HG03103 (cell line): ENCODE measurements at regions not wholly inside any gene's neighbourhood (a gene's known extent, or its start where the extent isn't known, plus 50 kb on each side); places are given as distances from the start of the nearest gene placed in this dataset.

Source experiments
- ATAC-seq: cut with Tn5 transposase; IDR thresholded peaks from one replicate; pipeline ENCODE4 v1.9.1; 2021; ENCODE audit warnings: low read depth; ENCODE audit not compliant: unreplicated experiment

DNA sequence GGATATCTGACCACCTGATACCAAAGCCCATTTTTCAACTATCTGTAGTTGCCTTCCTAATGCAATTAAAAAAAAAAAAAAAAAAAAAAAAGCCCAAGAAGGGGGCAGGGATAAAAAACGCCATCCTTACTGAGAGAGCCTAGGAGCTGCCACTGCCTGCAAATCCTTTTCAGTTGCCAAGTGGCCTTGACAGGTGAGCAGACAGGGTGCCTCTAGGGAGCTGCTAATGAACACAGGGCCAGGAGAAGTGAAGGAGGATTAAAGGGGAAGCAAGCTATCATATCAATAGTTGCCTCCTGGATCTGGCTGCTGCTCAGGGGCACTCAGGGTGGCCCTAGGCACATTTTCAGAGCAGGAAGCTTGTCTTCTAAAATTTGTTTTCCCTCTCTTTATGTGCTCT is 547.4 kb downstream of the TLE1 start:
- no peak for ATAC-seq

GRCh38 chr9:81137976-81138568 is 551.3 kb downstream of the TLE1 start:
- no peak for ATAC-seq

- ATAC-seq: no peak
Measured at GRCh38 chr9:81132796-81133195, 556.6 kb downstream of the TLE1 start.

DNA sequence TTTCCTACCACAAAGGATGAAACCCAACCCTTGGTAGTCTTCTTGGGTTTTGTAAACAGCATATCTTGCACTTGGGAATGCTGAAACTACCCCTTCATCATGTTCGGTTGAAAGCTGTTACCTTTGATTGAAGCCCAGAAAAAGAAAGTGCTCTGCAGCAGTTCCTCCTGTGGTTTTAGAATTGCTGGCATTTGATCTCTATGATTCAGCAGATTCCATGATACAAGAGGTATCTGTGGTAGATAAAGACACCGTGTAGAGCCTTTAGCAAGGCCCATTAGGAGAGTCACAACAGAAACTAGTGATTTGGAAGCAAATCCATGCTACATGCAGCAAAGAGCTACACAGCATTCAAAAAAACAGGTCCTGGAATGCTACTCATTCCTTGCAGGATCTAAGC is 557.0 kb downstream of the TLE1 start:
- ATAC-seq: no peak

GRCh38 chr9:81128701-81129100 is 560.6 kb downstream of the TLE1 start:
- no peak for ATAC-seq

- ATAC-seq: no peak
Measured at GRCh38 chr9:81125446-81126092, 563.8 kb downstream of the TLE1 start.

DNA sequence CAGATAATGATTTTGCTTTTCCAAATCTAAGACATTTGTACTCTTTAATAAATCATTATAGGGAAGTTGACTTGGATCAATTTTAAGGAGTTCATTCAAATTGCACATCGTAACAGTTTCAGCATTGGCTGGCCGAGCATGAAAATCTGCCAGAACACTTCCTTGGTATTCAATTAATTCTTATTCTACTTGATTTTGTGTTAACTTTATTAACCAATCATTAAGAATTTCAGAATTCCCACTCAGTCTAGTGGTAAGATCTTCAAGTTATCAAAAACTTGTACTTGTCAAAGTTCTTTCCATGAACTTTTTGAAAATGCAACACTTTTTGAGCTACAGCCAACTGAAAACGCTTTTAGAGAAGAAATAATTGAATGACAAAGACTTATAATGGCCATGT is 565.8 kb downstream of the TLE1 start:
- ATAC-seq: no peak

DNA sequence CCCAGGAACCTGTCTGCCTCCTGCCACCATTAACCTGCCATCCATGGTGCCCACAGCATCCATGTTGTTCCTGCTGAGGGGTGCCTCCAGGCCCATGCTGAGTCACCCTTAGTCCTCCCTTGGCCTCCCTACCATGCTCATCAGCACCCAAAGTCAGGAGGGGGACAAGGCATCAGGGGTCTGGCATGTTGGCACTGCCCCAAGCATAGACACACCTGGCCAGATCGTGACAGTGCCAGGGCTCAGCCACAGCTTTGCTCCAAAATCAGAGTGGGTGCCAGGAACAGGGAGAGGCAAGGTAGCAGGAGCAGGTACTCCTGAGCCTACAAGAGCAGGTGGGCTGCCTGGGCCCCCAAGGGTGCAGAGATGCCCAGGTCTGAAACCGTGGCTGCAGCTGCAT is 566.6 kb downstream of the TLE1 start:
- ATAC-seq: no peak

DNA sequence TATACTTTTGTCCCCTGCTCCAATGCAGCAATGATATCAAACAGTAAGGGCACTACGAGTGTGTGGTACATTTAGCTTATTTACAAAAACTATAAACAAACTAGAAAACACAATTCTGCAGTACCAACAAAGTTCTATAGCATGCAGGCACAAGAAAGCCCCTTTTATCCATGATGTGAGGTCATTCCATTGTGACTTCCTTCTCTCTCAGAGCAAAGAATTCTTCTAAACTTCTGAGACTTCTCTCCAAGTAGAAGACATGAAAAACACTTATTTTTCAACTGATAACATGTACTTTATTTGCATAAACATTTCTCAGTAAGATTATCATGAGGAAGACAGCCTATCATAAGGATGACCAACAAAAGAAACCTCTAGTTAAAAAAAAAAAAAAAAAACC is 569.8 kb downstream of the TLE1 start:
- no peak for ATAC-seq

DNA sequence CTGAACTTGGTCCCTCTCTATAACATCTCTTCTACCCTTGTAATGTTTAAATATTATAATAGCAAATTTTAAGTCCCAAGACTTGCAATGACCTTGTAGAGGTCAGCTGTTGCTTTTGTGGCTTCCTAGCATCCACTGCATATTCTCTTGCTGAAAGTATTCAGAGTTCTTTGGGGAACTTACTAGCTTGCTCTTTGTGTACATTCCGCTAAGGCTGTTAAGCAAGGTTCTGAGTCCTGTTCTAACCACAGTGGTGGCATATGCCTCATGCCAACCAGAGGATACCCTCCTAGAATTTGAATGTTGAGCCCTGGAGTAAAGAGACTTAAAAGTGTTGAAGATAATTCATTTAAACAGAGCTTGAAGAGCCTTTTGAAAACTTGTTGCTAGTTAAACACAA is 570.9 kb downstream of the TLE1 start:
- no peak for ATAC-seq

DNA sequence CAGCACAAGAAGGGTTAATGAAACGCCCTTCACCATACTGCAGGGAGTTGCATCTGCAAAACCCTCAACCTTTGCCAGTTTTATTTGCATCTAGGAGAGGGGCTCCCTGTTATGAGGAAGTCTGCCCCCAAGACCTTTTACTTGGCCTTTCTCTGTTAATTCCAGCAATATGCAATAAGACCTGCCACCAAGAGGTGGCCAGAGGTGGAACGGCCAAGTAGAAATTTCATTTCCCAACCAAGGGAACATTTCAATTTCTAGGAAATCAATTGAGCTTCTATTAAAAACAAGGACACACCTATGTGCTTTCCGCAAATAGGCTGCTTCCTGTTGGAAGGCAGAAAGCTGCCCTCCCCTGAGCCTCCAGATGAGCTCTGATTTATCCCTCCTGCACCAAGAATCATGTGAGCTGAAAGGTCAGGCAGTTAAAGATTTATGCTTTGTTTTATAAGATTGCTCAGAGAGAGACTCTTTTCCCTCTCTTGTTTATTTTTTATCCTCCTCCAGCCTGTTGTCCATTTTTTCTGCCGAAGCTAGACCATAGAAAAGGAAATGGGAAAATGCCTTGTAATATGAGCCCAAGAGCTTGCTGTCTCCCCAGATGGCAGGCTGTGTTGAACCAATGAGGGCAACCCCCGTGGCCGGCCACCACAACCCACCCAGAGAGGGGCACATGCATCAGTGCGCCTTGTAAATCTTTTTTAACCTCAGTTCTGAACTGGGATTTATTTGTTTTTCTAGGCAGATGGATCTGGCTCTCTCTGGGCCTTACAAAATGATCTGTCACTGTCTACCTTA is 572.8 kb downstream of the TLE1 start:
- no peak for ATAC-seq

- no peak for ATAC-seq
Measured at GRCh38 chr9:81113453-81114124, 575.8 kb downstream of the TLE1 start.

DNA sequence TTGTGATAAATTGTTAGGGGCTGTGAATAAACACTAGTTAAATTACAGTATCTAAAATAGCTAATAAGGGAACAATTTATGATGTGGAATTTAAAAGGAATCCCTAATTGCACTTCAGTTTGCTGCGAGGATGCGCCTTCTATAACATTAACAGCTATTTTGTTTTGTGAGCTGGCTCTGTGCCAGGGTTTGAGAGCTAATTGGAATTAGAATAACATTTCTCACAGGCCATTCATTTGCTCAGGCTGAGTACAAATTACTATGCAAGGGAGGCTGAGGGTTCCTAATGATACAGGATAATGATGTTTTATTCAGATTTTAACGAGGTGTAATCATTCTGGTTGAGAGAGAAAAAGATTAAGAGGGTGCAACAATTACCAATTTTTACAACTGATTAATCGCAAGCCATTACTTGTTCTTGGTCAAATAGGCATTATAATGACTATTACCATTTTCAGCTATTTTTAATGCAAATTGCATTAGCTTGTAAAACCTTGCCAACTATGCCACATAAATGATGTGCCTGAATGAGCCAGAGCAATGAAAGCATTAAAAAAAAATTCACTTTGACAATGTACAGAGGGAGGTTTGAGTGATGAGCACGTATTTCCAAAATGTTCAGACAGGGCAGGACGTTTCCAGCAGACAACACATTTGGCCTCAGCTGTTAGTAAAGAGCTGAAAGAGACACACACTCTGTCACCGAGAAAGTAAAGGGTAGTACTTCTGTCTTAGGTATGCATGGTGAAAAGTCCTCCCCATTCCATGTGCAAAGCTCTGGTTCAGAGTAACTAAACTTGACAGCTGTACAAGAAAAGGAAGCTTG is 576.5 kb downstream of the TLE1 start:
- ATAC-seq: no peak

DNA sequence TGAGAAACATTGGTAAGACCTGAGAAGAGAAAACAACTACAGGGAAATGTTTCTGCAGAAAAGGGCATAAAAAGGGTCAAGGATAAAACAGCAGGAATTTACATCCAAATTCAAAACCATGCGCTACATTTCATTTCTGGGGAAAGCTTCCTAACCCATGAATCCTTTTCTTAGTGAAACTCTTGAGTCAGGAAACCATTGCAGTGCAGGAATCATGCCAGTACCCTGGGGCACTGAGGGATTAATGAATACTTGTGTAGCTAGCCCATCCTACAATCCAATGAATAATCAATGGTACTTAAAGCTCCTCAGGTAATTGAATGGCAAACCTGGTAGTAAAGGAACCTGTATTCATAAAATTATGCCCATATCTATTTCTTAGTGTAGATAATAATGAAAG is 580.5 kb downstream of the TLE1 start:
- no peak for ATAC-seq

GRCh38 chr9:81108391-81108790 is 581.0 kb downstream of the TLE1 start:
- no peak for ATAC-seq

GRCh38 chr9:81103597-81104471 is 585.5 kb downstream of the TLE1 start:
- no peak for ATAC-seq

DNA sequence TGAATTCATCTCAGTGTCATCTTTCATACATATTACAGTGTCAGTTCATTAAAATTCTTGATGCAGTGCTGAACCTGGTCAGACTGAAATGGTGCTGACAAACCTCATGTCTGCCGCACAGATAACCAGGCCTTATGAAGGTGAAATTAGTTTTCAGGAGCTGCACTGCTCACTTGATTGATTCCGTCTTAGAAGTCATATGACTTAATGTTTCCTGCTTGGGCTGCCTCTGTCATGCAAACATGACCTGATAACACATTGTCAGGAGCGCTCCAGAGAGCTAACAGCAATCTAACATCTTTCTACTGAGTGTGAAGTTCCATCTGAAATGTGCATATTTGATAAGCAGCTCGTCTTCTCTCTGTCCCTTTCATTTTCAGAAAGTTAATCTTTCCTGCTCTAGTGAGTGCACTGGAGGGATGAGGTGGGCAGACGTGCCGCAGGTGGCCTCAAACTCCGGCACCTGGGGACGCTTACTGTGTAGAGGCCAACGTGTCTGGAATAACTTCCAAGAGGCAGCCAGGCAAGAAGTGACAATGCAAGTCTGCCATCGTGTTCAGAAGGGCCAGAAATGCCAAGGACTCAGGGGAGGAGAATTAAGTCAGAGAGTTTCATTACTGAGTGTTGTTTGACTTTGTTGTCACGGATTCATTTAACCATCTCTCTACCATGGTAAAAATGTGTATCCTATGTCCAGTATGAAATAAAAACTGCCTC is 592.1 kb downstream of the TLE1 start:
- no peak for ATAC-seq

DNA sequence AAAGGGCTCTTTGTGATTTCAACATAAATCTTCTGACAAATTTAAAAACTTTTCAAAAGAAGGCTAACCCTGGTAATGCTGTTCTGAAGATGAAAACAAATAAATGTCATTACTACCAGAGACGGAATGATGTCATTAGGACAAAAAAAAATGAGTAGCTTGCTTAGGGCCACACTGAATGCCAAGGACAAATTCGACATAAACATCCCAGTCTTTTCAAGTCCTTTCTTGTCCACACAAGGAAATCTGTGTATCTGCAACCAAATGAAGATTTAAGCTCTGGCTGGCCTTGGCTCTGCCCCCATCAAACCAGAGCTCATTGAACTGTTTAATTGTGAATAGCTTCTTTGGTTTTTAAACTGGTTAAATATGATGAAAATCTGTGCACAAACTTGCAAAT is 592.7 kb downstream of the TLE1 start:
- no peak for ATAC-seq

- no peak for ATAC-seq
Measured at GRCh38 chr9:81092057-81092456, 597.3 kb downstream of the TLE1 start.
